Left lung (tissue), 4 donors: ENCODE measurements at regions not wholly inside any gene's neighbourhood (a gene's known extent, or its start where the extent isn't known, plus 50 kb on each side); places are given as distances from the start of the nearest gene placed in this dataset.

Source experiments
- ATAC-seq: fragments of 200-7000 bp; cut with Tn5 transposase; one replicate; pipeline ENCODE4 v1.9.1; 2020; ENCODE audit warnings: moderate library complexity
- DNase-seq, 4 donors: peaks; one replicate each; pipeline ENCODE4 v3.0.0-alpha.2; 2013 to 2020
- H3K27ac ChIP-seq, 2 donors: fragments of 200-600 bp; sonication (generic) in 1 of 2; one replicate each; pipeline versions ENCODE4 v1.5.0 to v1.8.0; 2020 to 2021
- H3K27me3 ChIP-seq, 2 donors: fragments of 200-600 bp; sonication (generic) in 1 of 2; one replicate each; pipeline versions ENCODE4 v1.5.0 to v1.8.0; 2020 to 2021
- H3K36me3 ChIP-seq, 2 donors: fragments of 200-600 bp; sonication (generic) in 1 of 2; one replicate each; pipeline versions ENCODE4 v1.5.0 to v1.8.0; 2020 to 2021
- H3K4me1 ChIP-seq, 2 donors: fragments of 200-600 bp; one replicate each; pipeline ENCODE4 v1.8.0; 2021
- H3K4me3 ChIP-seq, 2 donors: fragments of 200-600 bp; sonication (generic) in 1 of 2; one replicate each; pipeline versions ENCODE4 v1.5.0 to v1.8.0; 2020 to 2021; ENCODE audit warnings: mild to moderate bottlenecking in 1 of 2
- H3K9me3 ChIP-seq, 2 donors: fragments of 200-600 bp; sonication (generic) in 1 of 2; one replicate each; pipeline versions ENCODE4 v1.5.0 to v1.8.0; 2020 to 2021
- CTCF ChIP-seq, 2 donors: fragments of 200-600 bp; sonication (generic) in 1 of 2; IDR thresholded peaks; one replicate each; pipeline versions ENCODE4 v1.5.0 to v1.8.0; 2021; ENCODE audit warnings: antibody characterized with exemption in 2 of 2
- intact Hi-C, 2 donors: fragments of 100-400 bp; cut with DNase I; formaldehyde crosslinking; loops; one replicate each; pipeline versions ENCODE4 v1.11.2 to v1.14.2; 2022
- donor health status: DM: no; HTN: yes; CAD: no.
- donor health status: DM: no; HTN: no; CAD: no.

- Histone ChIP-seq H3K4me1 (no peaks in the 10 kb centered on the region), H3K36me3 (no peaks in the 10 kb centered on the region), H3K27ac (no peak overlapping the region), H3K9me3 (no peaks in the 10 kb centered on the region), H3K27me3 (no peaks in the 10 kb centered on the region), H3K4me3 (no peak overlapping the region)
- intact Hi-C loops: no loop called here
- no peak for DNase-seq
- TF ChIP-seq CTCF (IDR thresholded peaks at IDR 0.05): peak in 1 of 2 donors; percentile 14
- ATAC-seq: no peak
Observed at GRCh38 chrX:8010105-8010504, 82.9 kb upstream of the PNPLA4 start.

- H3K27me3 ChIP-seq: no peaks in the 10 kb centered on the region
- TF ChIP-seq CTCF (IDR thresholded peaks at IDR 0.05): no peak
- ATAC-seq (peak; percentile 85), DNase-seq (no peak)
- H3K4me1 ChIP-seq: no peaks in the 10 kb centered on the region
- peak overlapping the region in 1 of 2 donors; percentile 5 for H3K27ac ChIP-seq
- no peaks in the 10 kb centered on the region for H3K9me3 ChIP-seq
- no peak overlapping the region for H3K4me3 ChIP-seq
- H3K36me3 ChIP-seq: no peaks in the 10 kb centered on the region
- intact Hi-C loops: no loop called here
Observed at GRCh38 chrX:8005678-8006347, 78.6 kb upstream of the PNPLA4 start.

GRCh38 chrX:8003147-8003883 is 76.1 kb upstream of the PNPLA4 start:
- Histone ChIP-seq H3K4me1 (no peaks in the 10 kb centered on the region), H3K27ac (no peak overlapping the region), H3K9me3 (no peaks in the 10 kb centered on the region), H3K36me3 (no peaks in the 10 kb centered on the region), H3K27me3 (no peaks in the 10 kb centered on the region), H3K4me3 (no peak overlapping the region)
- DNase-seq (peak in 1 of 4 donors; percentile 37), ATAC-seq (no peak)
- intact Hi-C loops: no loop called here
- no peak for TF ChIP-seq CTCF (IDR thresholded peaks at IDR 0.05)

GRCh38 chrX:7996851-7997250 is 69.6 kb upstream of the PNPLA4 start:
- Histone ChIP-seq H3K27me3 (no peaks in the 10 kb centered on the region), H3K27ac (no peak overlapping the region), H3K4me3 (no peak overlapping the region), H3K9me3 (no peaks in the 10 kb centered on the region), H3K4me1 (no peaks in the 10 kb centered on the region), H3K36me3 (no peaks in the 10 kb centered on the region)
- intact Hi-C loops: loop anchor here in 1 of 2 donors (5.0 kb wide), 1 partner anchor 740 kb away; no protein-coding TSS in a partner anchor
- ATAC-seq (peak; percentile 75), DNase-seq (no peak)
- no peak for TF ChIP-seq CTCF (IDR thresholded peaks at IDR 0.05)

GRCh38 chrX:7996414-7996813 is 69.2 kb upstream of the PNPLA4 start:
- Histone ChIP-seq H3K9me3 (no peaks in the 10 kb centered on the region), H3K4me1 (no peaks in the 10 kb centered on the region), H3K27ac (no peak overlapping the region), H3K36me3 (no peaks in the 10 kb centered on the region), H3K27me3 (no peaks in the 10 kb centered on the region), H3K4me3 (no peak overlapping the region)
- intact Hi-C loops: loop anchor here in 1 of 2 donors (5.0 kb wide), 1 partner anchor 741 kb away; no protein-coding TSS in a partner anchor
- TF ChIP-seq CTCF (IDR thresholded peaks at IDR 0.05): peak; percentile 33 to 38
- peak; percentile 92 for ATAC-seq
- DNase-seq: peak in 2 of 4 donors; percentile 36 to 47
